Loucy (cell line): ENCODE measurements at regions not wholly inside any gene's neighbourhood (a gene's known extent, or its start where the extent isn't known, plus 50 kb on each side); places are given as distances from the start of the nearest gene placed in this dataset.

Experiments used
- EZH2phosphoT487 ChIP-seq: fragments of 200-600 bp; IDR thresholded peaks from 2 replicates; pipeline ENCODE4 v1.6.1; 2018; ENCODE audit warnings: antibody characterized with exemption, mild to moderate bottlenecking, moderate library complexity, borderline replicate concordance
- TF ChIP-seq, protein P1 (sequence below): fragments of 200-600 bp; sonication (generic); conservative IDR thresholded peaks from 2 replicates; pipeline ENCODE4 v1.5.1; 2014; ENCODE audit warnings: mild to moderate bottlenecking, antibody characterized with exemption, low read length

DNA sequence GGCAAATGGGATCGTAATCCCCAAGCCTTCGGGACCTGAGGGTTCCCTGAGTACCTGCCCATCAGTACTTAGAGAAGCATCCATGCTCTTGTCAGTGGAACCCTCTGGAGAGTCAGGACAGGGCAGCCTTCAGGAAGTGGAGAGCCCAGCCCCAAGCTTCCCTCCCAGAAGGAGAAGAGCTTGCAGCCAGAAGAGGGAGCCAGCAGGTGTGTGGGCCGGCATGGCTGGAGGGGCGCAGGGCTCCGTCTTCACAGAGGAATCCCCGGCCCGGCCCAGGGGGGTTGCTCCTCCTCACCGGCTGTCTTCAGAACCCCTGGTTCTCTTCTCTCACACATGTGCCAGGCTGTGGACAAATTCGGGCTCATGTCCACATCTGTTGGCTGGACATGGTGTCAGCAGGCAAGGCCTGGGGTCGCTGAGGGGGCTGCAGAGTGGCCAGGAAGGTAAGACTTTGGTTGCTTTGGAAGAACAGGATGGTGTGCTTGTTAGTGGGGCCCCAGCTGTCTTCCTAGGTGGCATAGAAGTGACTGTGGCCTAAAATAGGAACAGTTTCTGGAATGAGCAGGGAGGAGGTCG, 58.9 kb upstream of the RXRA start:
- TF ChIP-seq, protein P1, sequence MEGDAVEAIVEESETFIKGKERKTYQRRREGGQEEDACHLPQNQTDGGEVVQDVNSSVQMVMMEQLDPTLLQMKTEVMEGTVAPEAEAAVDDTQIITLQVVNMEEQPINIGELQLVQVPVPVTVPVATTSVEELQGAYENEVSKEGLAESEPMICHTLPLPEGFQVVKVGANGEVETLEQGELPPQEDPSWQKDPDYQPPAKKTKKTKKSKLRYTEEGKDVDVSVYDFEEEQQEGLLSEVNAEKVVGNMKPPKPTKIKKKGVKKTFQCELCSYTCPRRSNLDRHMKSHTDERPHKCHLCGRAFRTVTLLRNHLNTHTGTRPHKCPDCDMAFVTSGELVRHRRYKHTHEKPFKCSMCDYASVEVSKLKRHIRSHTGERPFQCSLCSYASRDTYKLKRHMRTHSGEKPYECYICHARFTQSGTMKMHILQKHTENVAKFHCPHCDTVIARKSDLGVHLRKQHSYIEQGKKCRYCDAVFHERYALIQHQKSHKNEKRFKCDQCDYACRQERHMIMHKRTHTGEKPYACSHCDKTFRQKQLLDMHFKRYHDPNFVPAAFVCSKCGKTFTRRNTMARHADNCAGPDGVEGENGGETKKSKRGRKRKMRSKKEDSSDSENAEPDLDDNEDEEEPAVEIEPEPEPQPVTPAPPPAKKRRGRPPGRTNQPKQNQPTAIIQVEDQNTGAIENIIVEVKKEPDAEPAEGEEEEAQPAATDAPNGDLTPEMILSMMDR, result no peak
- no peak for TF ChIP-seq EZH2phosphoT487
